OCI-LY1 (cell line): ENCODE measurements at regions not wholly inside any gene's neighbourhood (a gene's known extent, or its start where the extent isn't known, plus 50 kb on each side); places are given as distances from the start of the nearest gene placed in this dataset.

ENCODE experiments used
- H2AFZ ChIP-seq: fragments of 200-600 bp; sonication (generic), shearing (Covaris generic); 2 replicates; pipeline ENCODE4 v1.6.0; 2014; ENCODE audit warnings: antibody characterized with exemption, mild to moderate bottlenecking, low read length
- H3F3A ChIP-seq: fragments of 200-600 bp; sonication (generic), shearing (Covaris generic); 2 replicates; pipeline ENCODE4 v1.6.0; 2014; ENCODE audit warnings: mild to moderate bottlenecking, antibody characterized with exemption, low read length, moderate library complexity; ENCODE audit not compliant: insufficient read depth
- H3K27ac ChIP-seq: fragments of 200-600 bp; sonication (generic); 2 replicates; pipeline ENCODE4 v1.5.1; 2014; ENCODE audit warnings: low read length, mixed run types, mild to moderate bottlenecking, low read depth; ENCODE audit not compliant: poor library complexity, severe bottlenecking
- H3K27me3 ChIP-seq: fragments of 200-600 bp; sonication (generic); 2 replicates; pipeline ENCODE4 v1.6.0; 2014; ENCODE audit warnings: antibody characterized with exemption, mild to moderate bottlenecking, low read length, moderate library complexity; ENCODE audit not compliant: insufficient read depth
- H3K36me3 ChIP-seq: fragments of 200-600 bp; sonication (generic); 2 replicates; pipeline ENCODE4 v1.6.1; 2014; ENCODE audit warnings: mild to moderate bottlenecking, antibody characterized with exemption, low read length, moderate library complexity, mixed read lengths; ENCODE audit not compliant: insufficient read depth
- H3K4me1 ChIP-seq: fragments of 200-600 bp; sonication (generic); 2 replicates; pipeline ENCODE4 v1.5.1; 2014; ENCODE audit warnings: mild to moderate bottlenecking, low read length, moderate library complexity; ENCODE audit not compliant: insufficient read depth, severe bottlenecking
- H3K4me2 ChIP-seq: fragments of 200-600 bp; sonication (generic), shearing (Covaris generic); 2 replicates; pipeline ENCODE4 v1.6.1; 2014; ENCODE audit warnings: low read length
- H3K4me3 ChIP-seq: fragments of 200-600 bp; sonication (generic); 2 replicates; pipeline ENCODE4 v1.5.1; 2014; ENCODE audit warnings: low read length, low read depth, mild to moderate bottlenecking, mixed read lengths; ENCODE audit not compliant: poor library complexity, severe bottlenecking
- H3K79me2 ChIP-seq: fragments of 200-600 bp; shearing (Covaris generic); 2 replicates; pipeline ENCODE4 v1.6.1; 2016; ENCODE audit warnings: mixed run types, low read length, mixed read lengths; ENCODE audit not compliant: insufficient read depth
- H3K9ac ChIP-seq: fragments of 200-600 bp; sonication (generic), shearing (Covaris generic); 2 replicates; pipeline ENCODE4 v1.6.1; 2014; ENCODE audit warnings: mild to moderate bottlenecking, low read length, mixed read lengths
- H3K9me2 ChIP-seq: fragments of 200-600 bp; sonication (generic), shearing (Covaris generic); 2 replicates; pipeline ENCODE4 v1.6.1; 2014; ENCODE audit warnings: low read depth, mild to moderate bottlenecking, low read length, mixed read lengths
- H3K9me3 ChIP-seq: fragments of 200-600 bp; shearing (Covaris generic); 2 replicates; pipeline ENCODE4 v1.6.1; 2014; ENCODE audit warnings: low read length, mixed read lengths
- H4K20me1 ChIP-seq: fragments of 200-600 bp; sonication (generic), shearing (Covaris generic); 2 replicates; pipeline ENCODE4 v1.6.0; 2016; ENCODE audit warnings: mild to moderate bottlenecking, low read length; ENCODE audit not compliant: insufficient read depth
- CTCF ChIP-seq: fragments of 200-600 bp; sonication (generic), shearing (Covaris generic); IDR thresholded peaks from 2 replicates; pipeline ENCODE4 v1.5.1; 2017; ENCODE audit warnings: mild to moderate bottlenecking, antibody characterized with exemption, low read length, moderate library complexity, mixed read lengths
- EZH2 ChIP-seq: fragments of 200-600 bp; sonication (generic), shearing (Covaris generic); IDR thresholded peaks from 2 replicates; pipeline ENCODE4 v1.8.0; 2017; ENCODE audit warnings: borderline replicate concordance, mixed run types, mild to moderate bottlenecking, antibody characterized with exemption, low read length, moderate library complexity, mixed read lengths

GRCh38 chr5:56710826-56711590 is 104.3 kb upstream of the MAP3K1 start:
- Histone ChIP-seq H4K20me1 (no peaks in the 10 kb centered on the region), H3K9me3 (0 out of 2 replicates have a peak, but pooled peaks cover 3% of the 10 kb centered on the region), H3K79me2 (no peaks in the 10 kb centered on the region), H3K4me3 (no peak overlapping the region), H3K4me1 (peaks cover 14% of the 10 kb centered on the region), H3K27me3 (no peaks in the 10 kb centered on the region), H3K27ac (no peak overlapping the region), H3K9me2 (no peaks in the 10 kb centered on the region), H3K36me3 (no peaks in the 10 kb centered on the region), H3K9ac (no peak overlapping the region), H3F3A (no peaks in the 10 kb centered on the region), H3K4me2 (no peak overlapping the region), H2AFZ (no peak overlapping the region)
- TF ChIP-seq EZH2 (no peak), CTCF (no peak)

GRCh38 chr5:56706504-56706903 is 108.8 kb upstream of the MAP3K1 start:
- no peaks in the 10 kb centered on the region for H3F3A ChIP-seq
- H3K27ac ChIP-seq, result no peak overlapping the region
- H3K79me2 ChIP-seq, result no peaks in the 10 kb centered on the region
- no peak overlapping the region for H3K9ac ChIP-seq
- 0 out of 2 replicates have a peak, but pooled peaks cover 3% of the 10 kb centered on the region for H3K9me3 ChIP-seq
- H4K20me1 ChIP-seq, result no peaks in the 10 kb centered on the region
- no peak for TF ChIP-seq CTCF
- TF ChIP-seq EZH2, result no peak
- H3K9me2 ChIP-seq, result no peaks in the 10 kb centered on the region
- no peaks in the 10 kb centered on the region for H3K27me3 ChIP-seq
- no peak overlapping the region for H3K4me2 ChIP-seq
- no peak overlapping the region for H3K4me3 ChIP-seq
- H3K36me3 ChIP-seq, result no peaks in the 10 kb centered on the region
- H2AFZ ChIP-seq, result no peak overlapping the region
- peaks cover 29% of the 10 kb centered on the region for H3K4me1 ChIP-seq

- Histone ChIP-seq H3K4me1 (peaks cover 41% of the 10 kb centered on the region), H4K20me1 (no peaks in the 10 kb centered on the region), H3K27ac (peak overlapping the region; percentile 52), H3K36me3 (no peaks in the 10 kb centered on the region), H3K4me3 (no peak overlapping the region), H2AFZ (no peak overlapping the region), H3K9me2 (no peaks in the 10 kb centered on the region), H3K9ac (no peak overlapping the region; the same call in 1 of the 2 replicates), H3K27me3 (no peaks in the 10 kb centered on the region), H3K4me2 (no peak overlapping the region), H3K79me2 (no peaks in the 10 kb centered on the region), H3F3A (no peaks in the 10 kb centered on the region), H3K9me3 (0 out of 2 replicates have a peak, but pooled peaks cover 3% of the 10 kb centered on the region)
- no peak for TF ChIP-seq EZH2
- TF ChIP-seq CTCF, result no peak
These were observed 110.1 kb upstream of the MAP3K1 start for GRCh38 chr5:56705217-56705616.
